DND-41 (cell line): ENCODE measurements at regions not wholly inside any gene's neighbourhood (a gene's known extent, or its start where the extent isn't known, plus 50 kb on each side); places are given as distances from the start of the nearest gene placed in this dataset.

Source experiments
- CTCF ChIP-seq: IDR thresholded peaks from 2 replicates; pipeline ENCODE4 v1.5.1; 2012; ENCODE audit warnings: borderline replicate concordance, low read length, moderate library complexity, mild to moderate bottlenecking; ENCODE audit not compliant: poor library complexity, severe bottlenecking; ENCODE audit errors: extremely low read depth
- EZH2 ChIP-seq: IDR thresholded peaks from 3 replicates; pipeline ENCODE4 v1.6.1; 2012; ENCODE audit warnings: borderline replicate concordance, low read depth, mild to moderate bottlenecking, moderate library complexity, low read length, inconsistent platforms; ENCODE audit not compliant: severe bottlenecking

- TF ChIP-seq CTCF (no peak), EZH2 (no peak)
These were observed 84.2 kb upstream of the MAPK4 start for GRCh38 chr18:50475538-50476193.
